ENCODE measurements at regions not wholly inside any gene's neighbourhood (a gene's known extent, or its start where the extent isn't known, plus 50 kb on each side); places are given as distances from the start of the nearest gene placed in this dataset.

DNA sequence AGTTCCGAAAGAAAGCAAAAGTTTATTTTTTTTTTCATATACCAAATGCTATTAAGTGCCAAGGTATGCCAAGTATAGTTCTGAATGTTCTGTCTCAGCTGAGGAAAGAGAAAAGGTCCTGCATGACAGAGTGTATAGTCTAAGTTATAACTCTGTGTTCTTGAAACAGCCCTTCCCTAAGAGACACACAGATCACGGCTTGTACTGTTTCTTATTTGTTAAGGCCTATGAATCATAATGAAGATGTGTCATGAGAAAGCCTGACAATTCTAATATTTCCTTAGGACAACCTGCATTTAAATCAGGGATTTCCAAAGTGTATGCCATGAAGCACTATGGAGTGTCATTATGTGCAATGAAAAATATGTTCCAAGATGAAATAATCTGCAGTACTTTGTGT is 538.7 kb upstream of the CDH4 start:
- Mint-ChIP-seq H3K27ac (ENCODE audit: unreplicated experiment) (no peak overlapping the region), H3K4me1 (ENCODE audit: unreplicated experiment) (no peaks in the 10 kb centered on the region), H3K27me3 (ENCODE audit: unreplicated experiment) (no peaks in the 10 kb centered on the region), H3K4me3 (ENCODE audit: unreplicated experiment) (no peak overlapping the region), H3K36me3 (ENCODE audit: unreplicated experiment) (no peaks in the 10 kb centered on the region), H3K9me3 (ENCODE audit: unreplicated experiment) (peaks cover under 1% of the 10 kb centered on the region)
- no peak for DNase-seq (ENCODE audit: extremely low spot score, unreplicated experiment)
- TF ChIP-seq, protein P1, sequence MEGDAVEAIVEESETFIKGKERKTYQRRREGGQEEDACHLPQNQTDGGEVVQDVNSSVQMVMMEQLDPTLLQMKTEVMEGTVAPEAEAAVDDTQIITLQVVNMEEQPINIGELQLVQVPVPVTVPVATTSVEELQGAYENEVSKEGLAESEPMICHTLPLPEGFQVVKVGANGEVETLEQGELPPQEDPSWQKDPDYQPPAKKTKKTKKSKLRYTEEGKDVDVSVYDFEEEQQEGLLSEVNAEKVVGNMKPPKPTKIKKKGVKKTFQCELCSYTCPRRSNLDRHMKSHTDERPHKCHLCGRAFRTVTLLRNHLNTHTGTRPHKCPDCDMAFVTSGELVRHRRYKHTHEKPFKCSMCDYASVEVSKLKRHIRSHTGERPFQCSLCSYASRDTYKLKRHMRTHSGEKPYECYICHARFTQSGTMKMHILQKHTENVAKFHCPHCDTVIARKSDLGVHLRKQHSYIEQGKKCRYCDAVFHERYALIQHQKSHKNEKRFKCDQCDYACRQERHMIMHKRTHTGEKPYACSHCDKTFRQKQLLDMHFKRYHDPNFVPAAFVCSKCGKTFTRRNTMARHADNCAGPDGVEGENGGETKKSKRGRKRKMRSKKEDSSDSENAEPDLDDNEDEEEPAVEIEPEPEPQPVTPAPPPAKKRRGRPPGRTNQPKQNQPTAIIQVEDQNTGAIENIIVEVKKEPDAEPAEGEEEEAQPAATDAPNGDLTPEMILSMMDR (IDR thresholded peaks at IDR 0.05), result no peak

DNA sequence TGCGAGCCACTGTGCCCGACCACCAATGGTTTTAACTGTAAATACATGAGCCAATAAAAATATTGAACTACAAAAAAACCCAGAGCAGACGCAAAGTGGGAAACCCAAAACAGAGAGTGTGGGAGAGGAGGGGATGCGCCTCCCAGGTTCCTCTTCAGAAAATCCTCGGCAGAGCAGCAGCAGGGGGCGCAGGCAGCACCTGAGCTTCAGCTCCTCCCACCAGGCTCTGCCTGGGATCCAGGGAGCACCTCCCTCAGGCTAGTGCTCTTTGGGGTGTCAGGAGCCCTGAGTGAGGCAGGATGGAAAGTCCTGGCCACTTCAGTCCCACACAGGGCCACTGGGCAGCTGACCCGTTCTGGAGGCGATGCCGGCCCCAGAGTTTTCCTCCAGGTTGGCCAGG is 536.9 kb upstream of the CDH4 start:
- no peak for DNase-seq (ENCODE audit: extremely low spot score, unreplicated experiment)
- Mint-ChIP-seq H3K36me3 (ENCODE audit: unreplicated experiment) (no peaks in the 10 kb centered on the region), H3K4me1 (ENCODE audit: unreplicated experiment) (no peaks in the 10 kb centered on the region), H3K9me3 (ENCODE audit: unreplicated experiment) (peaks cover 8% of the 10 kb centered on the region), H3K27me3 (ENCODE audit: unreplicated experiment) (no peaks in the 10 kb centered on the region), H3K27ac (ENCODE audit: unreplicated experiment) (no peak overlapping the region), H3K4me3 (ENCODE audit: unreplicated experiment) (no peak overlapping the region)
- TF ChIP-seq, protein P1 (IDR thresholded peaks at IDR 0.05), result no peak

DNA sequence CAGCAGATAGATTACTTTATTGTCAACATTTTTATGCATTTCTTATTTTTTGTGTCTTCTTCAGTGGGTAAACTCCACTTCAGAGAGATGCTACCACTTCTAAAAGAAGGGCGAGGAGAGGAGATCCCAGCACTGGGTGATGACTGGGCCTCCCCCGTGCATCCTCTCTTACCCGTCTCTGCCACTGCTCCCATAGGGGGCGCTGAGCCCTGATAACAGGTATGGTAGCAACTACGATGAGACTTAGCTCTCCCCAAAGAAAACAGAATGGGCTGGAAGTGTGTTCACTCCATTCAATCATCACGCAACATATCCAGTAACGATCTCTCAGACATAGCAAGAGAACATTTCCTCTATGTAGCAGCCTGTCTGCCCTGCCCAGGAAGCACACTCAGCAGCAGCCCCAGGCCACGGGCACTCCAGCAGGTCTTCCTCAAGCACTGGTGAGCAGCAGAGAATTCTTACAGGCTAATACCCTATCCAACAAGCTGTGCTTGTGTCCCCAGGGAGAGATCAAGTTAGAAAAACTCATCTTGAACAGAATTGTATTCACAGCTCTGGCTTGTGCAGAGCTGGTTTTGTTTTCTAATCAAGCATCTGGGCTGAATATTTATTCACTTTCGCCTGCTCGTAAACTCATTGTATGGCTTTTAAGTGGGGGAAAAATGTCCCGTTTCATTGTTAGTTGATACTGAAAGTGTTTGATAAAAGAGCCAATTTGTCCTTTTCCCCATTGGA is 533.1 kb upstream of the CDH4 start:
- Mint-ChIP-seq H3K27ac (ENCODE audit: unreplicated experiment) (no peak overlapping the region), H3K36me3 (ENCODE audit: unreplicated experiment) (no peaks in the 10 kb centered on the region), H3K27me3 (ENCODE audit: unreplicated experiment) (no peaks in the 10 kb centered on the region), H3K9me3 (ENCODE audit: unreplicated experiment) (peaks cover 8% of the 10 kb centered on the region), H3K4me3 (ENCODE audit: unreplicated experiment) (no peak overlapping the region), H3K4me1 (ENCODE audit: unreplicated experiment) (no peaks in the 10 kb centered on the region)
- DNase-seq (ENCODE audit: extremely low spot score, unreplicated experiment), result no peak
- TF ChIP-seq, protein P1 (IDR thresholded peaks at IDR 0.05), result no peak

DNA sequence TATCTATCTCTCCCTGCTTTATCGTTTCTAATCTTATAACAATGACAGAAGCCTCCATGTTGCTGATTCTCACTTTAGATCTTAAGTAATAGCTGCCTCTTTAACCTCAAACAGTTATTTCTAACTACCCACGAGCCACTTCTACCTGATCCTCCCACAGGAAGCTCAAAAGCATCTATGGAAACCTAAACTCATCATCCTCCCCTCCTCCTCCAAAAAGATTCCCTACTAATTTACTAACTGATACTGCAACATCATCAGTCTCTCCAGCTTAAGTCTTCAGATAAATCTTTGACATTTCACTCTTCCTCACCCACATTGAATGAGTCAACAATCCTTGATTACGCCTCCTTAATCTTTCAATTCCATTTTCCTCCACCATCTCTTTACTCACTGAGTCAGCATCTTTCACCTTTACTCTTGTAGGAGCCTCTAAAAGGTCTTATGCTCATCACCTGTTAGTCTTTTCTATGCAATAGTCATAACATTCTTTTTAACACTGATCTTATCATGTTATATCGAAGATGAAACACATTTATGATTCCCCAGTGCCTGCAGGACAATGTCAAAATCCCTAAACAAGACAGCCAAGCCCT is 526.7 kb upstream of the CDH4 start:
- Mint-ChIP-seq H3K4me3 (ENCODE audit: unreplicated experiment) (no peak overlapping the region), H3K4me1 (ENCODE audit: unreplicated experiment) (no peaks in the 10 kb centered on the region), H3K27me3 (ENCODE audit: unreplicated experiment) (no peaks in the 10 kb centered on the region), H3K9me3 (ENCODE audit: unreplicated experiment) (peaks cover 12% of the 10 kb centered on the region), H3K36me3 (ENCODE audit: unreplicated experiment) (no peaks in the 10 kb centered on the region), H3K27ac (ENCODE audit: unreplicated experiment) (no peak overlapping the region)
- TF ChIP-seq, protein P1 (IDR thresholded peaks at IDR 0.05), result no peak
- no peak for DNase-seq (ENCODE audit: extremely low spot score, unreplicated experiment)

GRCh38 chr20:60727425-60727824 is 524.6 kb upstream of the CDH4 start:
- H3K27me3 Mint-ChIP-seq (ENCODE audit: unreplicated experiment), result no peaks in the 10 kb centered on the region
- DNase-seq (ENCODE audit: extremely low spot score, unreplicated experiment), result no peak
- TF ChIP-seq, protein P1 (IDR thresholded peaks at IDR 0.05), result no peak
- H3K9me3 Mint-ChIP-seq (ENCODE audit: unreplicated experiment), result peaks cover 15% of the 10 kb centered on the region
- H3K36me3 Mint-ChIP-seq (ENCODE audit: unreplicated experiment), result no peaks in the 10 kb centered on the region
- no peak overlapping the region for H3K27ac Mint-ChIP-seq (ENCODE audit: unreplicated experiment)
- H3K4me1 Mint-ChIP-seq (ENCODE audit: unreplicated experiment), result no peaks in the 10 kb centered on the region
- H3K4me3 Mint-ChIP-seq (ENCODE audit: unreplicated experiment), result no peak overlapping the region
